ENCODE measurements at regions not wholly inside any gene's neighbourhood (a gene's known extent, or its start where the extent isn't known, plus 50 kb on each side); places are given as distances from the start of the nearest gene placed in this dataset.

GRCh38 chr1:232732344-232732910 is 72.8 kb upstream of the MAP10 start:
- Histone ChIP-seq H3K9me2 (no peaks in the 10 kb centered on the region), H2AFZ (ENCODE audit: low read depth) (no peak overlapping the region), H3K79me2 (ENCODE audit: insufficient read depth) (no peaks in the 10 kb centered on the region), H3K4me1 (ENCODE audit: control insufficient read depth in 1 of 2, insufficient read depth in 2 of 2, low read depth in 1 of 2, low read length in 1 of 2) (no peaks in the 10 kb centered on the region), H3K4me3 (ENCODE audit: low read depth in 2 of 2, low read length in 1 of 2) (no peak overlapping the region), H3K36me3 (replicated peaks in 1 of 2; ENCODE audit: control insufficient read depth in 1 of 2, insufficient read depth in 2 of 2, low read length in 1 of 2) (no peaks in the 10 kb centered on the region), H3K27ac (ENCODE audit: low read depth in 2 of 2, low read length in 1 of 2) (no peak overlapping the region), H3K4me2 (no peak overlapping the region), H3K9ac (no peak overlapping the region), H3K27me3 (ENCODE audit: insufficient read depth) (no peaks in the 10 kb centered on the region), H4K20me1 (ENCODE audit: insufficient read depth) (no peaks in the 10 kb centered on the region), H3F3A (replicated peaks; ENCODE audit: insufficient read depth) (no peaks in the 10 kb centered on the region), H3K9me3 (no peaks in the 10 kb centered on the region)
- TF ChIP-seq RAD21 (IDR thresholded peaks at IDR 0.05; ENCODE audit: low read length) (no peak), FOXM1 (IDR thresholded peaks at IDR 0.05; ENCODE audit: low read depth) (no peak), RCOR1 (IDR thresholded peaks at IDR 0.05; ENCODE audit: low read length) (no peak), GATA2 (CRISPR knock-in tag; IDR thresholded peaks at IDR 0.05) (peak; percentile 45; the same call in 1 of the 2 replicates), IRF3 (IDR thresholded peaks at IDR 0.05; ENCODE audit: low read depth, low read length) (no peak), EP300 (IDR thresholded peaks at IDR 0.05; ENCODE audit: borderline replicate concordance in 1 of 2, low read depth in 1 of 2, low read length in 1 of 2) (0 out of 4 replicates have a peak, but pooled peaks of 1 of the 2 experiments have one; percentile 35), SMC3 (IDR thresholded peaks at IDR 0.05; ENCODE audit: low read depth, low read length) (no peak), POLR2AphosphoS5 (IDR thresholded peaks at IDR 0.05; ENCODE audit: low read depth, low read length) (no peak), FOXJ3 (CRISPR knock-in tag; IDR thresholded peaks at IDR 0.05) (no peak)
- CTCF ChIA-PET: no interaction called here
- POLR2A ChIA-PET: no interaction called here
- peak; percentile 23 for DNase-seq
- 12% methylated on average over 1 of the region's 1 CpG for WGBS (ENCODE audit: low lambda C conversion rate)

- Histone ChIP-seq H3K27me3 (ENCODE audit: insufficient read depth) (no peaks in the 10 kb centered on the region), H2AFZ (ENCODE audit: low read depth) (no peak overlapping the region), H3K36me3 (replicated peaks in 1 of 2; ENCODE audit: control insufficient read depth in 1 of 2, insufficient read depth in 2 of 2, low read length in 1 of 2) (no peaks in the 10 kb centered on the region), H3K4me1 (ENCODE audit: control insufficient read depth in 1 of 2, insufficient read depth in 2 of 2, low read depth in 1 of 2, low read length in 1 of 2) (no peaks in the 10 kb centered on the region), H3K79me2 (ENCODE audit: insufficient read depth) (no peaks in the 10 kb centered on the region), H3K4me2 (no peak overlapping the region), H3K27ac (ENCODE audit: low read depth in 2 of 2, low read length in 1 of 2) (no peak overlapping the region), H3F3A (replicated peaks; ENCODE audit: insufficient read depth) (no peaks in the 10 kb centered on the region), H3K9ac (no peak overlapping the region), H3K9me2 (no peaks in the 10 kb centered on the region), H3K4me3 (ENCODE audit: low read depth in 2 of 2, low read length in 1 of 2) (no peak overlapping the region), H3K9me3 (no peaks in the 10 kb centered on the region), H4K20me1 (ENCODE audit: insufficient read depth) (no peaks in the 10 kb centered on the region)
- CTCF ChIA-PET: no interaction called here
- 29% methylated on average over 2 of the region's 2 CpGs for WGBS (ENCODE audit: low lambda C conversion rate)
- no peak for DNase-seq
- no peak for TF ChIP-seq USF1 (IDR thresholded peaks at IDR 0.05; ENCODE audit: borderline replicate concordance, low read depth)
- TF ChIP-seq FOSL2 (IDR thresholded peaks at IDR 0.05; ENCODE audit: borderline replicate concordance, low read depth): no peak
- no peak for TF ChIP-seq MAX (IDR thresholded peaks at IDR 0.05; ENCODE audit: low read depth)
- no peak for TF ChIP-seq TAF1 (IDR thresholded peaks at IDR 0.05; ENCODE audit: borderline replicate concordance, low read depth, low read length)
- TF ChIP-seq YY1 (IDR thresholded peaks at IDR 0.05; ENCODE audit: low read depth): no peak
- no peak for TF ChIP-seq GABPA (IDR thresholded peaks at IDR 0.05; ENCODE audit: low read depth)
- TF ChIP-seq ELF1 (IDR thresholded peaks at IDR 0.05): no peak
- no peak for TF ChIP-seq NFIC (IDR thresholded peaks at IDR 0.05; ENCODE audit: borderline replicate concordance)
- no peak for TF ChIP-seq RAD21 (IDR thresholded peaks at IDR 0.05; ENCODE audit: low read length)
- TF ChIP-seq TEAD4 (IDR thresholded peaks at IDR 0.05; ENCODE audit: borderline replicate concordance, insufficient read depth): no peak
- no peak for TF ChIP-seq EP300 (IDR thresholded peaks at IDR 0.05; ENCODE audit: borderline replicate concordance in 1 of 2, low read depth in 1 of 2, low read length in 1 of 2)
- no peak for TF ChIP-seq RFX5 (IDR thresholded peaks at IDR 0.05; ENCODE audit: low read length)
- TF ChIP-seq GATA2 (CRISPR knock-in tag; IDR thresholded peaks at IDR 0.05): no peak
- TF ChIP-seq RXRA (IDR thresholded peaks at IDR 0.05; ENCODE audit: borderline replicate concordance, low read depth): no peak
- no peak for TF ChIP-seq CHD2 (IDR thresholded peaks at IDR 0.05; ENCODE audit: low read length, partially characterized antibody)
- POLR2A ChIA-PET: no interaction called here
Measured at GRCh38 chr1:232737917-232738316, 67.3 kb upstream of the MAP10 start.
